Gastrocnemius medialis (tissue), 4 donors: ENCODE measurements at regions not wholly inside any gene's neighbourhood (a gene's known extent, or its start where the extent isn't known, plus 50 kb on each side); places are given as distances from the start of the nearest gene placed in this dataset.

Experiments
- CTCF ChIP-seq, 5 experiments: fragments of 450-650 bp in 3 of 5; fragments of 200-600 bp in 2 of 5; sonication (generic) in 2 of 5; IDR thresholded peaks in 4 of 5; conservative IDR thresholded peaks in 1 of 5; 1 replicate in 4 of 5; 2 replicates in 1 of 5; pipeline ENCODE4 v1.5.1; 2016 to 2019; ENCODE audit warnings: antibody characterized with exemption in 5 of 5, mild to moderate bottlenecking in 3 of 5, moderate library complexity in 3 of 5
- POLR2A ChIP-seq, 2 donors: fragments of 450-650 bp; IDR thresholded peaks; one replicate each; pipeline ENCODE4 v1.6.1; 2017; ENCODE audit warnings: antibody characterized with exemption in 2 of 2, mild to moderate bottlenecking in 2 of 2, moderate library complexity in 2 of 2

GRCh38 chr16:22989598-22989997 is 159.7 kb downstream of the USP31 start:
- TF ChIP-seq CTCF (IDR thresholded peaks at IDR 0.05 in 4 of 5, conservative IDR thresholded peaks at IDR 0.05 in 1 of 5) (no peak), POLR2A (IDR thresholded peaks at IDR 0.05) (no peak)
